ENCODE measurements at regions not wholly inside any gene's neighbourhood (a gene's known extent, or its start where the extent isn't known, plus 50 kb on each side); places are given as distances from the start of the nearest gene placed in this dataset.

GRCh38 chr2:220458051-220458450 is 830.6 kb downstream of the SLC4A3 start:
- no peak for DNase-seq

GRCh38 chr2:220460257-220460985 is 833.0 kb downstream of the SLC4A3 start:
- no peak for DNase-seq

- no peak for DNase-seq
These were observed 836.4 kb downstream of the SLC4A3 start for GRCh38 chr2:220463876-220464275.

- DNase-seq = no peak
These were observed 838.3 kb downstream of the SLC4A3 start for GRCh38 chr2:220465700-220466099.

GRCh38 chr2:220466251-220466691 is 838.8 kb downstream of the SLC4A3 start:
- DNase-seq = no peak

DNA sequence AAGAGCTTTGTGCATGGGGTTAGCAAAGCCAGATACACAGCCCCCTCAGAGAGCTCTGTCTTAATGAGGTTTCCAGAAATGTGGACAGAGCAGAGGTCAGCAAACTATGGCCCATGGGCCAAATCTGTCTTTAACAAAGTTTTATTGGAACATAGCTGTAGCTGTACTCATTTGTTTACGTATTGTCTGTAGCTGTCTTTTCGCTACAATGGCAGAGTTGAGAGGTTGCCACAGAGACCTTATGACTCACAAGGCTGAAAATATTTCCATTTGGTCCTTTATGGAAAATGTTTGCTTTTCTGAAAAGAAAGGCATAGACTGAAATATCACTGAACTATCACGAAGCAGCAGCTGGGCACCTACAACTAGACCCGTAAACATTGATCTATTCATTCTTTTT is 841.8 kb downstream of the SLC4A3 start:
- no peak for DNase-seq

DNA sequence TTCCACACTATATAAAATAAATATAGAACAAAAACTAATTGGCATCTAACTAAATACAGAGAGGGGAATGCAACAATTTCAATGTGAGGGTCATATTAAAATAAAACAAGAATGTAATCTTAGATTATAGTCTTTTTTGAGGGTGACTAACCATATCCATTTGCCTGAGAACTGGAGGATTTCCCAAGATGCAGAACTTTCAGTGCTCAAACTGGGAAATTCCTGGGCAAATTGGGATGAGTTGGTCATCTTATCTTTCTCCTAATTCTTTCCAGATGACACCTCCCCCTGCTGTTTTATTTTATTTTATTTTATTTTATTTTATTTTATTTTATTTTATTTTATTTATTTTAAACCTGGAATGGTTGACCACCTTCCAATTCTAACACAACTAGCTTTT is 846.2 kb downstream of the SLC4A3 start:
- DNase-seq = no peak

- no peak for DNase-seq
These were observed 849.4 kb downstream of the SLC4A3 start for GRCh38 chr2:220476877-220477276.

DNA sequence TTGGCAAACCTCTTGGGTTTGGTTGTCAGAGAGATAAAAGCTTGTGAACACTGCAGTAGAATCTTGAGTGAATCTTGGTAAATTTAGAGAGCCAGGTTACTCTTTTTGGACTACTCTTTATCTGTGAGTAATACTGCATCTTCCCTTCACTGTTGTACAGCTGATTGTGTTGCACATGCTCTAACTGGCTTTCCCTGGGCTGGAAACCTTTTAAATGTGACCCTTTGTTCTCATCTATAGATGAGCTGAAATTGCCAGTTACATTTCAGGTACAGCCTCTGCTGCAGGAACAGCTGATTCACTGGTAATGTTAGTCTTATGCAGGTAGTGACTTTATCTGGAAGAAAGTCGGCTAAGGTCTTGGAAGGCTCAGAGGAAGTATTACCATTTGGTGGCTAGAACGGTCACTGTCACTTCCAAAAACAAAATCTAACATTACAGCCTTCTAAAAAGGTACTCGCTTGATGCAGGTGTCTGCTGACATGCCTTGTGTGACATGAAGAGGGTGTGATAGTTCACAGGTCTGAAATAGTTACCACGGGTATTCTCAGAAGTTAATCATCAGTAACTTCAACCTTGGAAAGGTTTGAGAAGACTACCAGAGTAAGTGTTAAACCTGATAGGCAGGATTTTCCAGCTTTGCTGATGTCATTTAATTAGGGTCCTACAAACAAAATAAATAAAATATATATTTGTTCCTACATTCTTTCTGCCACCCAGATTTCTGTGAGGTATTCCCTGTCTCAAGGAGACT is 851.1 kb downstream of the SLC4A3 start:
- DNase-seq = no peak

DNA sequence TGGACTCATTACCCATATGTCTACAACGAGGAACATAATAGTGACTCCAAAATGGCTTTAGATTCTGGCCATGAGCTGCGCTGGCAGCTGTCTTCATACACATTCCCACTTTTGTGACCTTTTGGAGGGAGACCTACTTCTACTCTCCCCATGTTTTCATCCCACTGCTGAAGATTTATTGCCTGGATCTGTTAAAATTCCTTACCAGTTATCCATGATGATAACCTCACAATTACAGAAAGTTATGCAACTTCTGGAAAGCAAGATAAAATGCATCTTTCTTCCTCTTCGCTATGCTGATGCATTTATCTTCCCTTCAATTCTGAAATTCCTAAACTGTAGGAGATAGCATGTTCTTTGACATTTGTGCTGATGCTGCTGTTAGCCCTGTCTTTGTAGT is 855.3 kb downstream of the SLC4A3 start:
- DNase-seq = no peak

- DNase-seq = no peak
These were observed 861.7 kb downstream of the SLC4A3 start for GRCh38 chr2:220489121-220489520.

DNA sequence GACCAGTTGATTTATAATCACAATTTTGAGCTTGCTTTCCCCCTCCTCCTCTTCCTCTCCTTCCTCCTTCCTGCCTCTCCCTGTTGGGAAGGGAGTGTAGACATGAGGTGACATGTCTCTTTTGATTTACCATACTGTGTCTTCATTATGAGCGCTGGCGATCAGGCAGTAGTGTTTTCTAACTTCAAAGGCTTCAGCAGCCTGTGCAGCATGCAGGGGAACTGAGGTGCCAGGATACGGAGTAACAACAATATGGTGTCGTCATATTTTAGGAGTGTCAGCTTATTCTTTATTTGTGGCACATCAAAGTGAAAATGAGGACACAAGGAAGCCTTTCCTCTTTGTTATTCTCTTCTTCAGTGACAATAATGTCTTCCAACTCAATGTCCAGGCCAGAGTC is 864.2 kb downstream of the SLC4A3 start:
- no peak for DNase-seq

DNA sequence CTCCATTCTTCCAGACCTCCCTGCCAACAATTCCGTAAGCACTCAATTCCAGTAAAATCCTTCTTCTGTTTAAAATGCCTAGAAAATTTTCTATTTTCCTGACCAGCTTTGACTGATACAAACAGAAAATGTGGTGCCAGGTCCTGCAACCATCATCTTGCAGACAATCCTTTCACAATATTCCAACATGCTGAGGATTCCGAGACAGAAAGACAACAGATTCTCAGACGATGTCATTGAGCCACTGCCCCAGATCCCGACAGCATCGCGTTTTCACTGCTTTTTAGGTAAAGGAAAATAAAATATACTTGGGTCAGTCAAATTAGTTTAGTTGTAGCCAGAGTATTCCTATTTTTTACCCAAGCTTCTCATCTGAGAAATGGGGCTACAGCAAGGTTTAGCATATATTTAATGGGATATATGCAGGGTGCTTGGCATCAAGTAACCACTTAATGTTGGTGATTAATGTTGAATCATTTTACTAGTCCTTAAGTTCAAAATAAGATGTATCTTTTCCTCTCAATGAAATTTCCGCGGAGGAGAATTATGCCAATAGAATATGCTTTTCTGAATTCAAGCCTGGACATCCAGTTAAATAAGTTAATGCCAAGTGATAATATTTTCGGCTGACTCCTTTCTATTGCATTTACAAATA is 866.6 kb downstream of the SLC4A3 start:
- no peak for DNase-seq

- DNase-seq = no peak
These were observed 869.1 kb downstream of the SLC4A3 start for GRCh38 chr2:220496513-220496912.

DNA sequence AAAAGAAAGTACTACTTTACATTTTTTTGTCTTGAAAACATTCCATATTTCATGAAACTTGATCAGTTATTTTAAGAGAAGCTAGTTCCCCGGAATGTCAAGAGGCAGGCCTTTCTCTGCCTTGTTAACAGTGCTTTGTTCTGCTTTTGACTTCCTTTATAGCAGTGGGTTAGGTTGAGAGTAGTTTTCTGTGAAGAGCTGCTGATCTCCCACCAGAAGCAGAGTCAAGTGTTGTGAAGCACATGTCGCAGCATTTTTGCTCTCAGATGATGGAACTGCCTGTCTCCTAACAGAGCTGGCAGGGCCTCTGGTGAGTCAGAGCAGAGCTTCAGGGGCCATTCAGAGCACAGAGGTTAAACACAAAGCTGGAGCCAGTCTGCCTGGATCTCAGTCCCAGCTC is 871.8 kb downstream of the SLC4A3 start:
- no peak for DNase-seq

GRCh38 chr2:220502539-220502938 is 875.1 kb downstream of the SLC4A3 start:
- DNase-seq = no peak

DNA sequence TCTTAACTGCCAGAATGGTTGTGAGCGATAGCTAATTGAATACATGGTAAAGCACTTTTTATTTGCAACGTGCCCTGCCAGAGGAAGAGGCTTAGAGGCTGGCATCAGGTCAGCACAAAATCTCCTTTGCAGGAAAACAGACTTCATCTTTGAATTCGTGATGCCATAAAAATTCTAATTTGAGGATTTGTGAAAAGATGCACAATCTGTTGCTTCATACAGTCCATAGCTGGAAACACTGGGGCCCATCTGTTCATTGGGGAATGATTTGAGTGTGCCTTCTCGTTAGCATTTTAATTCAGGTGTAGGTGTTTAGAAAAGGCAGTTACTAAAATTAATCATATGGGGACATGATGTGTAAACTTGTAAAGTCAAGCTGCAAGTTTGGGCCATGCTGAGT is 876.0 kb downstream of the SLC4A3 start:
- no peak for DNase-seq

DNA sequence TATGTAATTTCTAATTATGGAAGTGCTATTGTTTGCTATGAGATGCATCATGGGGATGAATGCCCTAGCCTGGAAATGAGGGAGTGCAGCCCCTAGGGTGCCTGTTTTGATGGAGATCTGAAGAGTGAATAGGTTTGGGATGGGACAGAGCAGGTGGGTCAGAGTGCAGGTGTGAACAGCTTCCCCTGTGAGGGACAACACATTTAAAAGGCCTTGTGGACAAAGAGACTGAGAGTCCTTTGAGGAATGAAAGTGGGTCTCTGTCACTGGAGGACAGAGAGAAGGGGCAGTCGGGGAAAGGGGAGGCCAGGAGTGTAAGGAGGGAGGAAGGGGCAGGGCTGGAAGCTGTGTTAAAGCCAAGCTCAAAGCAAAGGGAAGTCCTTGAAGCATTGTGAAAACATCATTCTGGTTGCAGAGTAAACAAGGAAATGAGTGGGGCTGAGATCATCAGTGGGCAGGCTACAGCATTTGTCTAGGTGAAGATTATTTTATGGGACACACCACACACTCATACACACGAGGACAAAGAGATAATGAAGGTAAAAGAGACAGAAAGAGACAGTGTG is 877.6 kb downstream of the SLC4A3 start:
- DNase-seq = no peak

DNA sequence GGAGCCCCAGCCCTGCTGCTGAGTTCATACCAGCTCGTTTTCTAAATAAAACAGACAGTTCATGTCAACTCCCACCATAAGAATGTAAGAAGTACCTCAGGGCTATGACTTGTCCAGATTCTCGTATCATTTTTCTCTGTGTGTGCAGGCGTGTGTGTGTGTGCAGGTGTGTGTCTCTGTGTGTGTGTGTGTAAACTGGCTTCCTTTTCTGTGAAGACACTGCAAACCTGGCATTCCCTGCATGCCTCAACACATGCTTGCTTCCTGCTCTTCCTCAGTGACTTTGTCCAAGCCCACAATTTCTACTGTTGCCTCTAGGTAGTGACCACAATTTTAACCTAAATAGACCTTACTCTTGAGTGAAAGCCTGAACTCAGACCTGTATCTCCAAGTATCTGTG is 879.0 kb downstream of the SLC4A3 start:
- DNase-seq = no peak

DNA sequence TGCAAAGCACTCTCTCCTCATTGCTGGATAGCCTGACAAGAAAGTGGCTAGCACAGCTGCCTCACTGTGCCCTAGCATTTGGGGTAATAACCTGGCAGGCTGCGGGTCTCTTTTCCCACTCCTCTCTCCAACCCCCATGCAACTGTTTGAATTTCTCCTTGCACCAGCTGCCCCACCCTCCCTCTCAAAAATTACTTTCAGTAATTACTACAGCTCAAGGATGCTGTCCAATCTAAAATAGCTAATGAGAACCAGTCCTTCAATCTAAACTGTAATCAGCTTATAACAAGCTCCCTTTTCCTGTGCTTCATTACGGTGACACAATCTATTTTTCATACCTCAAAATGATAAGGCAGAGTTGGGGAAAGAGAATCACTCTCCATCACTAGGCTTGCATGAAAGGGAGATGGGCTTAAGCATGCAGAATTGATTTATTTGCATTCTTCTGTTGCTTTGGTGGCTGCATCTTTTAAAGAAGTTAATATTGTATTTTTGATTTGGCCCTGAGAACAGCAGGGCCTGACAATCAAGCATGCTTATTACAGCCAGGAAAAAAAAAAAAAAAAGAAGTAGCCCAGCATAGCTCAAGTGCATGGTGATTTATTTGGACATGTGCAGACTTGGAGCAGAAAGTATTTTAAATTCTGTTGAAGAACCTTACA is 881.8 kb downstream of the SLC4A3 start:
- DNase-seq = no peak

DNA sequence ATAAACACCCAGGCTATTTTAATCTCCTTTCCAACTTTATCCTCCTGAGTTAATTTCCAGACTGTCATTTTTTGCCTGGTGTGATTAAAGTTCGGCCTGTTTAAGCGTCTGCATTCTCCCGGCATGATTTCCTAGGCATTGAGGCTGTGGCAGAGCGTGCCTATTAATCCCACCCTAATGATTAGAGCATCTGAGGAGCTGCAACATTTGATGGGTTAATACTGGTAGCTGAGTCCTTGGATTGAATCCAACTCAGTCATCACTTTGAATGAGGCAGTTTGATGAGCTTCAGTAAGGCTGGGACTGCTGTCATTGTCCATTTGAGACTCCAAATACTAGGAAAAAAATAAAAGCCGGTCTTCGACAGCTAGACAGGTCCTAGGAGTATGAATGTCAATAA is 882.5 kb downstream of the SLC4A3 start:
- DNase-seq = no peak

DNA sequence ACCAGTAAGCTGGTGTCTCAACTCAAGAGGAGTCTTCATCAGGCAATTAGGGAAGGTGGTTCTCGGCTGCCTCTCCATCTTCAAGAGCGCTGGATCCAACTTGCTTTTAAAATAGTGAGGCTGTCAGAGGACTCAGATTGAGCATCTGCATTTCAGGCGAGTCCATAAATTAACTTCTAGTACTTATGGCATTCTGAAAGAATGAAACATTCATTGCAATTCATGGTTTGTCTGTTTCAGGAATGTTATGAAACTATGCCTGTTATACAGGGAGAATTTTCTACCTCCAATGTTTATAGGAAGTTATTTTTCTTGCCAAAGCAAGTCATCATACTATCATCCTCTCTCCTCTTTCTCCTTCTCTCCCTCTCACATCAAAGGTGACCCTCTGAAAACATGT is 883.2 kb downstream of the SLC4A3 start:
- DNase-seq = no peak

GRCh38 chr2:220512419-220512818 is 885.0 kb downstream of the SLC4A3 start:
- DNase-seq = no peak

All from T-helper 9 cell (primary cell).